ENCODE measurements at regions not wholly inside any gene's neighbourhood (a gene's known extent, or its start where the extent isn't known, plus 50 kb on each side); places are given as distances from the start of the nearest gene placed in this dataset.
"Not testable (repeated sequence)": the region's sequence is repeated elsewhere in the genome, so short reads cannot be mapped to it uniquely, and the experiment has no call there.

DNA sequence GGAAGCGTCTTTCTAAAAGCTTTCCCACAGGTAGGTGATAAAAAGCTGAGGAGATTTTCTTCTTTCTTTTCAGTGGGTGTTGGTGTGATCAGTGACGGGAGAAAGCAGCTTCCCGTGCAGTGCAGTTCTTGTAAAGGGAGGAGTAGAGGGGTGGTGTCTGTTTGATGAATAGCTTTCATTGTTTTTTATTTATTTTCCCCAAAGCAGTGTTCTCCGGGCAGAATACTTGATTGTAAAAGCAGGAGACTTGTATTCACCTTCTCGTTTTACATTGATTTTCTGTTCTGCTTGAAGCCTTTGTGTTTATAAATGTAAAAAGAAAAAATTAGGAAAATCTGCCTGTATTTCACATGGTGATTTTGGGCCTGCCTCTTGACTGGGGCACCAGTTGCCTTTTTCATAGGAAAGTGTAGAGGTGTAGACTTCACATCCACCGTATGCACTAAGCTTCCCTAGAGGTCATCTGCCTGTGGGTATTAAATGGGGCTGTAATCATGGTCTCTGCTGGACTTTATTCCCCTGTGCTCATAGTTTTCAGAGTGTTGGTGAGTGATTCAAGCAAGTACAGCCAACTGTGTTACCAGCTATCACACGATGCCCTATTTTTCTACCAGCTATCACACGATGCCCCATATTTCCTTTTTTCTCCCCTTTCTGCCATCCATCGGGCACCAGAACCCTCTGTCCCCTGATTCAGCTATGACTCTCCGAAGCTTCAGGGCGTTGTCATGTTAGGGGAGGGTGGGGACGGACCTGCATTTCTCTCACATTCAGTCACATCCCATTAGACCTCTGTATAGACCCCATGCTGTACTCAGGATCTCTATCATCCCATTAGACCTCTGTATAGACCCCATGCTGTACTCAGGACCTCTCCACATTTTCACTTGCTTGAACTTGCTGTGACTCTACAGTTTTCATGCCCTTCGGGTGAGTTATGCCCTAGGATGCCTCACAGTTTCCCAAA, 526.5 kb downstream of the TRIML1 start:
- Mint-ChIP-seq H3K27ac (no peak overlapping the region), H3K4me3 (no peak overlapping the region), H3K27me3 (no peaks in the 10 kb centered on the region), H3K36me3 (peaks cover 6% of the 10 kb centered on the region), H3K9me3 (peaks cover 12% of the 10 kb centered on the region), H3K4me1 (ENCODE audit: low read depth in 2 of 2) (no peaks in the 10 kb centered on the region)
- DNase-seq (ENCODE audit: low spot score): no peak
- ATAC-seq: no peak

DNA sequence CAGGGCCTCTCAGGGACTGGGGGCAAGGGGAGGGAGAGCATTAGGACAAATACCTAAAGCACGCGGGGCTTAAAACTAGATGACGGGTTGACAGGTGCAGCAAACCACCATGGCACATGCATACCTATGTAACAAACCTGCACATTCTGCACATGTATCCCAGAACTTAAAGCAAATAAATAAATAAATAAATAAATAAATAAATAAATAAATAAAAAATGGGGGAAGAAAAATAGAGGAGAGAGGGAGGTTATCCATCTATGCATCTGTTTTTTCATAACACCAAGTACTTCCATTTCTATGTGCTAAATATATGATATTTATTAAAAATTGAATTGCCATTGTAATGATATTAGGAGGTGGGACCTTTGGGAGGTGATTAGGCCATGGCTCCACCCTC, 539.5 kb downstream of the TRIML1 start:
- DNase-seq (ENCODE audit: low spot score); H3K4me3 Mint-ChIP-seq; H3K27ac Mint-ChIP-seq; ATAC-seq; H3K4me1 Mint-ChIP-seq (ENCODE audit: low read depth in 2 of 2); H3K27me3 Mint-ChIP-seq: not testable (repeated sequence)
- Mint-ChIP-seq H3K9me3 (peaks cover 25% of the 10 kb centered on the region), H3K36me3 (peaks cover 14% of the 10 kb centered on the region)

DNA sequence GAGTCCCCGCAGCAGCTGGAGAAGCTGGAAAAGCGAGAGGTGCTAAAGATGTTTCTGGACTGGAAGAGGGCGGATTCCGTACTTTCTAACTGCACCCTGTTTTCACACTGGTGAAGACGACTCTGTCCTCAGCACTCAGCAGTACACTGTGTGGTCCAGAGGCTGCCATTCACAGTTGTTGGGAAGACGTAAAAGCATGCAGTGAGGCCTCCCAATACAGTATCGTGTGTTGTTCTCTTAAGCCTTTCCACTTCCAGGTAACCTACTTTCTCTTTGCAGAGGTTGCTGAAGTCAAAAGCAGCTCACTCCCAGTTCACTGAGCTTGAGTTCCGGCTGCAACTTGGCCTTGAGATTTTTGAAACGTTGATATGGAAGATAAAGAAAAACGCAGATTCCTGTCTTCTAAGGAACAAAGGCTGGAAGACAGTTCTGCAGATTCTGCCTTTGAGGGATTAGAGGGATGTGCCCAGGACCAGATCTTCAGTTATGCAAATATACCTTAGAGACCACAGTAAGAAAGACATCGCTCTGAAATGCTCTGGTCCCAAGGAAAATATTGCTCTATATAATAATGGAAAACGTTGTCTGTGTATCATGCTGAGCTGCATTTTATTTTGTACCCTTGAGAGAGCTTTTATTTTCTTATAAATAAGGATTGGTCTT, 540.9 kb downstream of the TRIML1 start:
- DNase-seq (ENCODE audit: low spot score) (no peak), ATAC-seq (no peak)
- H3K27me3 Mint-ChIP-seq: no peaks in the 10 kb centered on the region
- H3K36me3 Mint-ChIP-seq: peaks cover 6% of the 10 kb centered on the region
- H3K9me3 Mint-ChIP-seq: peaks cover 18% of the 10 kb centered on the region
- no peak overlapping the region for H3K27ac Mint-ChIP-seq
- H3K4me3 Mint-ChIP-seq: no peak overlapping the region
- H3K4me1 Mint-ChIP-seq (ENCODE audit: low read depth in 2 of 2): no peaks in the 10 kb centered on the region

GRCh38 chr4:188680667-188681063, 541.4 kb downstream of the TRIML1 start:
- Mint-ChIP-seq H3K4me3 (no peak overlapping the region), H3K27me3 (no peaks in the 10 kb centered on the region), H3K4me1 (ENCODE audit: low read depth in 2 of 2) (no peaks in the 10 kb centered on the region), H3K9me3 (peaks cover 15% of the 10 kb centered on the region), H3K36me3 (peaks cover 2% of the 10 kb centered on the region), H3K27ac (no peak overlapping the region)
- DNase-seq (ENCODE audit: low spot score): no peak
- no peak for ATAC-seq

- DNase-seq (ENCODE audit: low spot score) (no peak), ATAC-seq (no peak)
- H3K4me3 Mint-ChIP-seq: no peak overlapping the region
- no peaks in the 10 kb centered on the region for H3K4me1 Mint-ChIP-seq (ENCODE audit: low read depth in 2 of 2)
- H3K27me3 Mint-ChIP-seq: no peaks in the 10 kb centered on the region
- H3K27ac Mint-ChIP-seq: no peak overlapping the region
- H3K36me3 Mint-ChIP-seq: peaks cover 6% of the 10 kb centered on the region
- H3K9me3 Mint-ChIP-seq: peaks cover 15% of the 10 kb centered on the region
Observed at GRCh38 chr4:188682321-188682720, 543.1 kb downstream of the TRIML1 start.

- no peak overlapping the region for H3K4me3 Mint-ChIP-seq
- DNase-seq (ENCODE audit: low spot score) (no peak), ATAC-seq (no peak)
- H3K27me3 Mint-ChIP-seq: no peaks in the 10 kb centered on the region
- no peaks in the 10 kb centered on the region for H3K4me1 Mint-ChIP-seq (ENCODE audit: low read depth in 2 of 2)
- H3K36me3 Mint-ChIP-seq: peaks cover 6% of the 10 kb centered on the region
- peaks cover 7% of the 10 kb centered on the region for H3K9me3 Mint-ChIP-seq
- no peak overlapping the region for H3K27ac Mint-ChIP-seq
Observed at GRCh38 chr4:188683571-188683970, 544.3 kb downstream of the TRIML1 start.

DNA sequence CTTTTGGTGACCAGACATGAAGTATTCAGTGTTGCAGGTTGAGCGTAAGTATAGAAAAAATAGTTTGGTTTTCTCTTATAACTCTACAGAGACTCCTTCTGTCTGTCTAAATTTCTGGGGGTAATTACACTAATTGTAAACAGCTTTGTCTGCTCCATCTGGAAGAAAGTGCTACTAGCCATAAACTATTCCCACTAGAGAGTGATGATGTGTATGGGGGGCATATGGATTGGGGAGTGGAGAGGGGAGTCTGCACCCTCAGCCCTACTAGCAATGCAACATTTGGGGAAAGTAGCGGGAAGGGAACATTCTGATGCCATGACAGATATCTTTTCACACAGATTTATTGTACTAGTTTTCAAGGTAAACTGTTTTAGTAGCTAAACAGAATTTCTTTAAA, 549.7 kb downstream of the TRIML1 start:
- no peak overlapping the region for H3K27ac Mint-ChIP-seq
- H3K4me3 Mint-ChIP-seq: no peak overlapping the region
- H3K4me1 Mint-ChIP-seq (ENCODE audit: low read depth in 2 of 2): no peaks in the 10 kb centered on the region
- H3K36me3 Mint-ChIP-seq: peaks cover 6% of the 10 kb centered on the region
- no peaks in the 10 kb centered on the region for H3K27me3 Mint-ChIP-seq
- peaks cover 9% of the 10 kb centered on the region for H3K9me3 Mint-ChIP-seq
- DNase-seq (ENCODE audit: low spot score) (no peak), ATAC-seq (no peak)

DNA sequence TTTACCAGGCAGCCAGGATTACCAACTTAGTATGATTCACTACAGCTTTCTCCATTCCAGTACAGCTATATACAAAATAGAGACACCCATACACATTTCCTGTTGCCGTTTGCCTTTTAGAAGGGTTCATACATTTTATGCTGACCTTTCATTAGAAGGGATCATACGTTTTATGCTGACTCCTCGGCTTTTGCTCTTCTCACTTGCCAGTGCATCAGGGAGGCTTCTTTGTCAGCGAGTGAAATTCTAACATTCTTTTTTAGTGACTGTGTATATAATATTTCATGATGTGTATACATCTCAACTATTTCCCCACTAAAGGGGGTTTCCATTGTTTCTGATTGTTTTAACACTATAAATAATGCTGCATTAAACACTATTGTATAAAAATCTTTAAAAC, 552.6 kb downstream of the TRIML1 start:
- no peaks in the 10 kb centered on the region for H3K4me1 Mint-ChIP-seq (ENCODE audit: low read depth in 2 of 2)
- H3K36me3 Mint-ChIP-seq: peaks cover 5% of the 10 kb centered on the region
- H3K4me3 Mint-ChIP-seq: no peak overlapping the region

DNA sequence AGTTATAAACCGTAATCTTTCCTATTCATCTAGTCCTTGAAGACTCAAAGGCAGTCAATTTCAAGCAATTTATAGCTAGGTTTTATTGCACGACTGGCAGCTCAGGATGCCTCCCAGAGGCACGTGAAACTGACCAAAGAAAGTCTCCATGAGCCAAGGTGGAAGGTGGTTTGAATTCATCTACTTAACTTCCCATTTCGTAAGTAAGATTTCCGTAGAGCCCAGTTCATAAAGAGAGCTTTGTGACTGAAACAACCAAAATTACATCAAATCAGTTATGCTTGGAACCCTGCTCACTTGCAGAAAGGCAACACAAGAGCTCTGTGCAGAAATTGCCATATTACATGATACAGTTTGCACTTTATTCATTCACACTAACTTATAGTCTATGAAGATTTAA, 556.0 kb downstream of the TRIML1 start:
- Mint-ChIP-seq H3K36me3 (no peaks in the 10 kb centered on the region), H3K9me3 (peaks cover 7% of the 10 kb centered on the region), H3K4me1 (ENCODE audit: low read depth in 2 of 2) (no peaks in the 10 kb centered on the region), H3K27ac (no peak overlapping the region), H3K4me3 (no peak overlapping the region), H3K27me3 (no peaks in the 10 kb centered on the region)
- ATAC-seq (no peak), DNase-seq (ENCODE audit: low spot score) (no peak)

More for the DNA sequence above, 552.6 kb downstream of the TRIML1 start:
- DNase-seq (ENCODE audit: low spot score): no peak
- Mint-ChIP-seq H3K27me3 (no peaks in the 10 kb centered on the region), H3K27ac (no peak overlapping the region), H3K9me3 (peaks cover 8% of the 10 kb centered on the region)
- ATAC-seq: no peak

DNA sequence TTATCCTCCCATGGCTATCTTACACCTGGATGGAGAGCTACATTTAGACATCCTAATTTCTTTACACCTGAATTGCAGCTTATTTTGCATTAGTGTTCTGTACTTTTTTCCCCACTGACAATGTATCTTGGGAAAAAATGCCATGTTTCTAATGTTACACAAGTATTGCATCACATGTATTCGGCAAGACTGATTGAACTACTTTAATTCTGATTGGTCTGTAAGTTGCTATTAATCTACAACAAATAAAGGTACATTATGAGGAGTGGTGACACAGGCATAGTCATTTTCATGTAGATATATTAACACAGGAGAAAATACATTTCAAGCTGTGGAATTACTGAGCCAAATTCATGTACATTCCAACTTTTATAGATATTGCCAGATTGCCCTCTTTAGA, 558.0 kb downstream of the TRIML1 start:
- H3K4me3 Mint-ChIP-seq: no peak overlapping the region

DNA sequence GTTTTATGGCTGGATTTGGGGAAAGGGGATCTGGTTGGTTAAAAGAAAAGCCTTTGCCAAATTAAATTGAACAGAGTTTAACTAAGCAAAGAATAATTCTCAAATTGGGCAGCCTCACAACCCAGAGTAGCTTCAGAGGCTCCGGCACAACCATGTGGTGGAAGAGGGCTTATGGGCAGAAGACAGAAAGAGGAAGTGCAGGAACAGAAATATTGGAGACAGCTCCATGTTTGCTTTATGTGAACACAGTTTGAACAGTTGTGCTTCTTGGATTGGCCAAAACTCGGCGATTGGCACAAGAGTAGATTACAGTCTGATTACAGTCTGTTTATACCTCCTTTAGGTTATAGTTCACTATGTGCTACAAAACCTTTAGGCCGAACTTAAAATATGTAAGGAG, 562.7 kb downstream of the TRIML1 start:
- Mint-ChIP-seq H3K27me3 (no peaks in the 10 kb centered on the region), H3K27ac (no peak overlapping the region), H3K4me1 (ENCODE audit: low read depth in 2 of 2) (no peaks in the 10 kb centered on the region), H3K36me3 (peaks cover 6% of the 10 kb centered on the region), H3K4me3 (no peak overlapping the region), H3K9me3 (peaks cover 14% of the 10 kb centered on the region)
- ATAC-seq (no peak), DNase-seq (ENCODE audit: low spot score) (no peak)

More for the DNA sequence above, 558.0 kb downstream of the TRIML1 start:
- DNase-seq (ENCODE audit: low spot score) (no peak), ATAC-seq (no peak)
- Mint-ChIP-seq H3K4me1 (ENCODE audit: low read depth in 2 of 2) (no peaks in the 10 kb centered on the region), H3K36me3 (no peaks in the 10 kb centered on the region), H3K27ac (no peak overlapping the region), H3K27me3 (no peaks in the 10 kb centered on the region), H3K9me3 (peaks cover 7% of the 10 kb centered on the region)

DNA sequence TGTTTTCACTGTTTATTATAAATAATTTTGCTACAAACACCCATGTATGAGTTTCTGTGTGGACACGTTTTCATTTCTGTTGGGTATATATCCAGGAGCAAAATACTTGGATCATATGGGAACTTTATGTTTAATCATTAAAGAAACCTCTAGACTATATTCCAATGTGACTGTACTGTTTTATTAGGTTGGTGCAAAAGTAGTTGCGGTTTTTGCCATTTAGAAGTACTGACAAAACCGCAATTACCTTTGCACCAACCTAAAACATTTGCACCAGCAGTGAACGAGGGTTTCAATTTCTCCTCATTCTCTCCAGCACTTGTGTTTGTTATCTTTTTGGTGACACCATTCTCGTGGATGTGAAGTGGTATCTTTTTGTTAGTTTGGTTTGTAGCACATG, 565.0 kb downstream of the TRIML1 start:
- no peak overlapping the region for H3K27ac Mint-ChIP-seq
- no peaks in the 10 kb centered on the region for H3K27me3 Mint-ChIP-seq
- ATAC-seq (no peak), DNase-seq (ENCODE audit: low spot score) (no peak)
- H3K4me1 Mint-ChIP-seq (ENCODE audit: low read depth in 2 of 2): no peaks in the 10 kb centered on the region
- no peak overlapping the region for H3K4me3 Mint-ChIP-seq
- peaks cover 15% of the 10 kb centered on the region for H3K9me3 Mint-ChIP-seq
- peaks cover 11% of the 10 kb centered on the region for H3K36me3 Mint-ChIP-seq

DNA sequence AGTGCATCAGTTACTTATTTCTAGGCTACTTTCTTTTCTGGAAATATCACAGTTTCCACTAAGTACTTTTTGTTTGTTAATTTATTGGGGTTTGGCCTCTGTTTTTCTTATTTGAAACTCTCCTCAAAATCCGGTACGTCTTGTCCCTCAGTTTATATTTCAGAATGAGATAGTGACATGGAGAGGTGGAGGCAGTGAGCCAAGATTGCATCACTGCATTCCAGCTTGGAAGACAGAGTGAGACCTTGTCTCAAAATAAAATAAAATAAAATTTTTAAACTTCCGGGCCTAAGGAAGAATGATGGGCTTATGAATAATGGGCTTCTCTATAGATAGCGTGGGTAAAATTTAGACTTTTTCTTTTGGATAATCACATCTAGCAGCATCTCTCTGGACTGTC, 567.8 kb downstream of the TRIML1 start:
- H3K4me1 Mint-ChIP-seq (ENCODE audit: low read depth in 2 of 2): no peaks in the 10 kb centered on the region
- H3K36me3 Mint-ChIP-seq: peaks cover 15% of the 10 kb centered on the region
- ATAC-seq (no peak), DNase-seq (ENCODE audit: low spot score) (no peak)
- no peak overlapping the region for H3K4me3 Mint-ChIP-seq
- H3K9me3 Mint-ChIP-seq: peaks cover 18% of the 10 kb centered on the region
- no peak overlapping the region for H3K27ac Mint-ChIP-seq
- no peaks in the 10 kb centered on the region for H3K27me3 Mint-ChIP-seq

DNA sequence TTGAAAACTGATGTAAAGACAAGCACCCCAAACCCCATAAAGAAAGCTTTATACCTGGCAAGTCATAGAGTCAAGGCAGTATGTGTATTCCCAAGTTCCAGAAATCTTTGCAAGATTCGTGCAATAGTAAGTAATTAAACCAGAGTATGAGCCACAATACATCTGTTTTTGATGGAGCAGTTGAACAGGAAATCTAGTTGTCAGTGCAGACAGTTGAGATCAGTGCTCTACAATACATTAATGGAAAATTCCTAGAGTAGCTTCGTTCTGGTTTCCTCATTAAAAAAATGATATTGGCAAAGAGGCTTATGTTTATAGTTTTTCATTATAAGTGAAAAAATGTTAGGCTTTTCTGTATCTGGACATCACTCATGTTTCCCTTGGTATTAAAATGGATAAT, 575.3 kb downstream of the TRIML1 start:
- no peaks in the 10 kb centered on the region for H3K4me1 Mint-ChIP-seq (ENCODE audit: low read depth in 2 of 2)
- no peak overlapping the region for H3K4me3 Mint-ChIP-seq
- H3K27me3 Mint-ChIP-seq: no peaks in the 10 kb centered on the region
- H3K9me3 Mint-ChIP-seq: peaks cover 12% of the 10 kb centered on the region
- peaks cover 2% of the 10 kb centered on the region for H3K36me3 Mint-ChIP-seq
- H3K27ac Mint-ChIP-seq: no peak overlapping the region
- no peak for DNase-seq (ENCODE audit: low spot score)
- ATAC-seq: no peak

All from natural killer cell treated with Interleukin-12 subunit alpha and Interleukin-12 subunit beta and Interleukin-15 and Interleukin-18, amount 100 ng/mL, for 72 hours (primary cell).